DND-41 (cell line): ENCODE measurements at regions not wholly inside any gene's neighbourhood (a gene's known extent, or its start where the extent isn't known, plus 50 kb on each side); places are given as distances from the start of the nearest gene placed in this dataset.

Experiments
- ATAC-seq: fragments of 200-7000 bp; cut with Tn5 transposase; 3 replicates; pipeline ENCODE4 v1.9.1; 2021; ENCODE audit warnings: low read depth; ENCODE audit not compliant: insufficient read depth
- DNase-seq: peaks from one replicate; pipeline ENCODE4 v3.0.0-alpha.2; 2020
- H2AFZ ChIP-seq: 2 replicates; pipeline ENCODE4 v1.6.0; 2012; ENCODE audit warnings: low read depth, low read length
- H3K27ac ChIP-seq: 2 replicates; pipeline ENCODE4 v1.5.1; 2012; ENCODE audit warnings: low read length, inconsistent platforms
- H3K27me3 ChIP-seq: fragments of 200-600 bp; sonication (generic); 2 replicates; pipeline ENCODE4 v1.6.0; 2012; ENCODE audit warnings: low read length, mild to moderate bottlenecking, inconsistent platforms; ENCODE audit not compliant: insufficient read depth, poor library complexity
- H3K36me3 ChIP-seq: 2 replicates; pipeline ENCODE4 v1.5.1; 2012; ENCODE audit warnings: low read length, inconsistent platforms; ENCODE audit not compliant: insufficient read depth
- H3K4me1 ChIP-seq: 2 replicates; pipeline ENCODE4 v1.5.1; 2012; ENCODE audit warnings: mild to moderate bottlenecking, low read length; ENCODE audit not compliant: insufficient read depth
- H3K4me2 ChIP-seq: 2 replicates; pipeline ENCODE4 v1.6.0; 2012; ENCODE audit warnings: mild to moderate bottlenecking, moderate library complexity, low read length, inconsistent platforms; ENCODE audit not compliant: insufficient read depth
- H3K4me3 ChIP-seq, 2 experiments: fragments of 200-600 bp in 1 of 2; shearing (Covaris generic) in 1 of 2; 2 replicates each; pipeline ENCODE4 v1.5.1; 2012 to 2016; ENCODE audit warnings: inconsistent platforms in 2 of 2, low read length in 2 of 2, mild to moderate bottlenecking in 2 of 2, low read depth in 1 of 2, moderate library complexity in 1 of 2
- H3K79me2 ChIP-seq: 2 replicates; pipeline ENCODE4 v1.6.0; 2012; ENCODE audit warnings: low read length, inconsistent platforms; ENCODE audit not compliant: insufficient read depth
- H3K9ac ChIP-seq: 2 replicates; pipeline ENCODE4 v1.6.0; 2012; ENCODE audit warnings: low read depth, mild to moderate bottlenecking, inconsistent platforms, low read length, moderate library complexity
- H3K9me3 ChIP-seq: 2 replicates; pipeline ENCODE4 v1.5.1; 2012; ENCODE audit warnings: low read length, moderate library complexity, mild to moderate bottlenecking, inconsistent platforms; ENCODE audit not compliant: insufficient read depth, severe bottlenecking
- H4K20me1 ChIP-seq: 2 replicates; pipeline ENCODE4 v1.6.0; 2012; ENCODE audit warnings: low read length; ENCODE audit not compliant: insufficient read depth
- CTCF ChIP-seq: IDR thresholded peaks from 2 replicates; pipeline ENCODE4 v1.5.1; 2012; ENCODE audit warnings: borderline replicate concordance, low read length, moderate library complexity, mild to moderate bottlenecking; ENCODE audit not compliant: poor library complexity, severe bottlenecking; ENCODE audit errors: extremely low read depth
- EZH2 ChIP-seq: IDR thresholded peaks from 3 replicates; pipeline ENCODE4 v1.6.1; 2012; ENCODE audit warnings: borderline replicate concordance, low read depth, mild to moderate bottlenecking, moderate library complexity, low read length, inconsistent platforms; ENCODE audit not compliant: severe bottlenecking

GRCh38 chr16:86364653-86365380 lies 145.5 kb upstream of the FOXF1 start:
- Histone ChIP-seq H3K9me3 (no peaks in the 10 kb centered on the region), H3K79me2 (no peaks in the 10 kb centered on the region), H3K4me3 (no peak overlapping the region), H3K4me2 (no peak overlapping the region), H3K36me3 (no peaks in the 10 kb centered on the region), H3K27me3 (peaks cover 25% of the 10 kb centered on the region), H3K27ac (no peak overlapping the region), H3K9ac (no peak overlapping the region), H2AFZ (no peak overlapping the region), H3K4me1 (no peaks in the 10 kb centered on the region), H4K20me1 (no peaks in the 10 kb centered on the region)
- TF ChIP-seq EZH2 (no peak), CTCF (no peak)
- ATAC-seq, result no peak
- DNase-seq, result no peak

- H3K27me3 ChIP-seq, result peaks cover 25% of the 10 kb centered on the region
- ATAC-seq, result no peak
- no peak overlapping the region for H3K27ac ChIP-seq
- H3K9ac ChIP-seq, result no peak overlapping the region
- no peak overlapping the region for H3K4me2 ChIP-seq
- no peaks in the 10 kb centered on the region for H3K9me3 ChIP-seq
- no peak for DNase-seq
- no peaks in the 10 kb centered on the region for H3K36me3 ChIP-seq
- no peaks in the 10 kb centered on the region for H3K79me2 ChIP-seq
- TF ChIP-seq CTCF (no peak), EZH2 (no peak)
- no peak overlapping the region for H2AFZ ChIP-seq
- H3K4me1 ChIP-seq, result no peaks in the 10 kb centered on the region
- no peak overlapping the region for H3K4me3 ChIP-seq
- no peaks in the 10 kb centered on the region for H4K20me1 ChIP-seq
Observed at GRCh38 chr16:86365513-86366273, 144.6 kb upstream of the FOXF1 start.

- no peak overlapping the region for H3K4me2 ChIP-seq
- ATAC-seq (no peak), DNase-seq (no peak)
- H3K27ac ChIP-seq, result no peak overlapping the region
- H3K9ac ChIP-seq, result no peak overlapping the region
- H3K4me3 ChIP-seq, result no peak overlapping the region
- no peak overlapping the region for H2AFZ ChIP-seq
- no peaks in the 10 kb centered on the region for H3K36me3 ChIP-seq
- H3K4me1 ChIP-seq, result no peaks in the 10 kb centered on the region
- H3K9me3 ChIP-seq, result no peaks in the 10 kb centered on the region
- TF ChIP-seq EZH2 (no peak), CTCF (no peak)
- no peaks in the 10 kb centered on the region for H4K20me1 ChIP-seq
- H3K27me3 ChIP-seq, result peaks cover 25% of the 10 kb centered on the region
- no peaks in the 10 kb centered on the region for H3K79me2 ChIP-seq
Observed at GRCh38 chr16:86366481-86366880, 143.8 kb upstream of the FOXF1 start.
